ENCODE measurements at regions not wholly inside any gene's neighbourhood (a gene's known extent, or its start where the extent isn't known, plus 50 kb on each side); places are given as distances from the start of the nearest gene placed in this dataset.

DNA sequence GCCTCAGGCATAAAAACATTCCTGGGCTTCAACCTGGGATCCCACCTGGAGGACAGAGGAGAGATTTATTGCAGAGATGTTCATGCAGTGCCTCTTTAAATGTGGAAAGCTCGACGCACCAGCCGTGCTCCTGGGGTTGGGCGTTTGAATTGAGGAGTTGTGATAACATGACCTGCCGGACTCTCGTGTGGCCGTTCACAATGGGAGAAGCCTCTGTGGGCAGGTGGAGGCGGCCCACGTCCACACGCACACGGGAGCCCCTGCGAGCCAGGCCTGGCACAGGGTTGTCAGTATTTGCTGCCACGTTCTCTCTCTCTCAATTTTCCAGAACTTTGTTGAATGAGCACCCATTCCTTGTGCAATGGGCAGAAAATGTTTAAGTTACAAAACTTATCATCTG lies 58.3 kb upstream of the PPARA start:
- no peak for DNase-seq

DNA sequence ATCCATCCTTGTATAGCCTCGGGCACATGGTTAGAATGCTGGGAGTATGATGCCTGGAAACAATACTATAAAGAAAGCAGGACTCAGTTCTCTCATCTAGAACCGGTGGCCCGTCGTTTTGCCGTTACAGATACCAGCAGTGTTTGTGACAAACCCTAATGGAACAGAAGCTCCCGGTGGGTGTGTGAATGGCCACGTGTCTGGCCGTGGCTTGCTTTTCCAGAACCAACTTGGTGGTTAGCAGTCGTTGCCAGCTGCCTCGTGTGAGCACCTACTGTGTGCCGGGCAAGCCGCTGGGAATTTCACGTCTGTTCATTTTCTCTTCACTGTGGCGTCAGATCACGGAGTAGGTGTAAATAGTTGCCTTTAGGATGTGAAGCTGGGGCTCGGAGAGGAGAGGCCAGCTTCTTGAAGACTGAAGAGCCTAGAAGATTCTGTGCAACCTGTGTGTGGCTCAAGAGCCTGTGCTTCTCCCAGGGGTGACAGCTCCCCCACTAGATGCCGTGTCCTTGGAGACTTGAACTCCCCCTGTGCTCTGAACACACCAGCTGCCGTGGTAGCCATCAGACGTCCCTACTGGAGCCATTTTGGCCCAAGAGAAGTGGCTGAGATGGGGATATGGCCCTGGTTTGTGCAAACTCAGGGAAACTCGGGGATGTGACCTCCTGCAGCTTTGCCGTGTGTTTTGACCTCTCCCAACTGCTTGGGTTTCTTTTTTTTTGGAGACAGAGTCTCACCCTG lies 57.5 kb upstream of the PPARA start:
- DNase-seq, result no peak

DNA sequence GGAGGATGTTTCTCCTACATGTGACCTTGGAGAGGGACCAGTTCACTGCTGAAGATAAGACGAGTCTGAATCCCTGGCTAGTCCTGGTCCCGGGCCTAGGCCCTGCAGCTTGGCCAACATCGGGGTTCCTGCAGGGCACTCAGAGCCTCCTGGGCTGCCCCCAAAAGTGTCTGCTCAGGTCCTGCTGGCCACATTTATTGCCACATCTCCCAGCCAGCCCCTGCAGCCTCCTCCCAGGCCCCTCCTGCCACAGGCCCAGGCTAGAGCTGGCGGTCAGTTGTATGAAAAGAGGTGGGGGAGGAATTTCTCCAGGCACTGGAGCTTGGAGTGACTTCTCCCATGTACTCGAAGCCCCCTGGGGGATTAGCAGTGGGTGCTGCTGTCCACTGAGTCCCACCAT lies 56.5 kb upstream of the PPARA start:
- no peak for DNase-seq

- DNase-seq, result no peak
Observed at GRCh38 chr22:46094676-46095075, 55.6 kb upstream of the PPARA start.

- DNase-seq, result no peak
Observed at GRCh38 chr22:46096051-46096450, 54.3 kb upstream of the PPARA start.

DNA sequence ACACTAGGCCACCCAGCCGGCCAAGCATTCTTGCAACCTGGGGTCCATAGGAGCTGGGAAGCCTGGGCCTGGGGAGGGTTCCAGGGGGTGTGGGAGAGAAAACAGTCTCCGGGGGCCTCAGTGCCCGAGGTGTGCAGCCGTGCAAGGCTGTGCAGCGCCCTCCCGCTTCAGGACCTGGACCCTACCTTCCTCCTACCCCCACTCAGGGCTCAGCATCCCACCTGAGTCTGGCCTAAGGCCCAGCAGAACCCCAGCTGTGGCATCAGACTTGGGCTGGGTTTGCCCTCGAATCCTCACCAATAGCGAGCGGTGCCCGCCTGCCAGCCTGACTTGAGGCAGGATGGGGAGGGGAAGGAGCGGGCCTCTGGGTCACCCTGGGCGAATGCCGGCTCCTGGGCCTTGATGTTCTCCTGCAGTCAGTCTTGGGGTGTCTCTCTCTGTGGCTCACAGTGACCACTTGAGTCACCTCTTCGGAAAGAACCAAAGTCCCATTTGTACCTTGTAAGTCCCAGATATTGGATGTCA lies 53.6 kb upstream of the PPARA start:
- no peak for DNase-seq

DNA sequence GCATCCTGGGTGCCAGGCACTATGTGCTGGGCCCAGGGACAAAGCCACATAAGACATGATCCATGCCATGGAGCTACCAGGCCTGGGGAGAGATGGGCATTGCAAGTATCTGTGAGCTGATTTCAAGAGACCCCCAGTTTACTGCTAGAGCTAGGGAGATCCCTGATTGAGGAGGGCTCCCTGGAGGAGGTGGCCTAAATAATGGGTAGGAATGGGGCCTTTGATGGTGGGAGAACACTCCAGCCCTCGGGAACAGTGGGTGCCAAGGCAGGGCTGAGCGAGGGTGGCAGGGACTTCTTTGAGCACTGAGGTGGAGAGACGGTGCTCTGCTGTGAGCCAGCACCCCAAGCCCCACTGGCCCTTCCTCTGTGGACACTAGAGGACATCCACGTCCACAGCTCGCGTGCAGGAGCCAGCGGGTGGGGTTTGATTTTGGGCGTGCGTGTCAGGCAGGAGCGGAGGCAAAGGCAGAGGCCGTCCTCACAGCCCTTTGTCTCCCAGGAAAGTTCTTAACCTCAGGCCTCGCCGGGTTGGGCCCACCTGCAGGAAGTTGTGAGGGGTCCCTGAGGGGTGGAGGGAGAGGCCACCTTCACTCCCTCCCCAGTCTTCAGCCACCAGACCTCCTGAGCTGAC lies 52.9 kb upstream of the PPARA start:
- DNase-seq, result no peak

DNA sequence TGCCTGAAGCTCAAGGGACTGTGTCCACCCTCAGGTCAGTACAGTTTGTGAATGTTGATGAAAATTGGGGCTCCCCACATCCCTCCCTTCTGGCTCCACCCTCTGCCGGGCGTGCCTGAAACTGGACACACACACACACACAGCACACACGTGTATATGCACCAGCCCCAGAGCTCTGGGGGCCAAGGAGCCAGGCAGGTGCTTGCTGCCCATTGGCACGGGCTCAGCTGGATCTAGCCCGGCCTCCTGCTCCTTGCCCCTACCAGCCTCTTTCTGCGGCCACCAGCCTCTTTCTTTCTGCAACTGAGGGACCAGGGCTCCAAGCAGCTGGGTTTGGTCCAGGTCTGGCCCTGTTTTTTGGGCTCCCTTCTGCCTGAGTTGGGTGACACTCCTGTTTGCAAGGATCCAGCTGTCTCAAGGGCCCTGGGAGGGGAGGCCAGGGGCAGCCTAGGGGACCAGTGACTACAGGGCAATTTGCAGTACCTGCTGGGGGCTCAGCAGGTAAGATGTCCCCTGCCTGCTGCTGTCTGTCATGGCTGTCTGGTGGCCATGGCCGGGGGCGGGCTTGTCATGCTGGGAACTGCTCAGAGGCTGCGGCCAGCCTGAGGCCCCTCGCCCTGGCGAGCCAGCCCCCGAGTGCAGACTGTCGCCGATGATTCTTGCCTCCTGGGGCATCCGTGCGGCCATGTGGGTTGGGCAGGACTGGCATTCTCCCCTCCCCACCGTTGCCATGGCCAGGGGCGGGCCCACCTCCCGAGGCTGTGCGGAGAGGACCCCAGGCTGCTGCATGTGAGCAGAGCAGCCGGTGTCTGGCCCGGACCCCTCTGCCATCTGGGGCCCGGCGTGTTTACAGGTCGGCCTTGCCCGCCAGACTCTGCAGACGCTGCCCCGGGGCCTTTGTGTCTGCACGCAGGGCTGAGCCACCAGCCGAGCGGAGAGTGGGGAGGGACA lies 51.5 kb upstream of the PPARA start:
- DNase-seq, result no peak

- no peak for DNase-seq
Observed at GRCh38 chr22:46099740-46100139, 50.6 kb upstream of the PPARA start.

DNA sequence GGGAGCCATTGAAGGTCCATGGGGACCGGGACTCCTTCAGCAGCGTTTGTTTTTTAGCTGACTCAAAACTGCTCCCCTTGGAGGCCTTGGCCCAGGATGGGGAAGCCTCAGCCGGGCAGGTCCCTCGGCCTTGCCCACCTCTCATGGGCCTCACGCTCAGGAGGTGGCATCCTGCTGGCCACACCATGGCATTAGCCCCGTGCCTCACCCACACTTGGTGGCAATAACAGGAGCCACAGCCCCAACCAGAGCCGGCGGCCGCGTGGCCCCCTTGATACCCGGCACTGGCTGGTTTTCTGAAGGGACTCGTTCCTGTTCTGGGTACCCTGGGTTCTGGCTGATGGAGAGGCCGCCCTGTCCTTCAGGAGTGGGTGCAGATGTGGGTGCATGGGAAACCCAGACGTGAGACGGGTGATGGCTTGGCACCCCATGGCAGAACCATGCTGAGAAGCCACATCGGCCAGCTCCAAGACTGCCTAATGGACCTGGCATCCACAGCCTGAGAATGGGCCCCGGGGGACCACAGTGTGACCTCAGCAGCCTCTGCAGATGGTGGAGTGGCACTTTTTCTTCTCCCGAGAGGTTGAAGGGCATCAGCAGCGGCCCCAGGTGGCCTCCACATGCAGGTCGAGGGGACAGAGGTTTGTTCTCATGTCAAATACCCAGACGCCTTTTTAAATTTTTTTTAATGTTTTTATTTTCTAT lies 49.8 kb upstream of the PPARA start:
- DNase-seq, result no peak
